Fibroblast of pulmonary artery (primary cell): ENCODE measurements at regions not wholly inside any gene's neighbourhood (a gene's known extent, or its start where the extent isn't known, plus 50 kb on each side); places are given as distances from the start of the nearest gene placed in this dataset.

Source experiments
- DNase-seq: peaks from one replicate; pipeline ENCODE4 v3.0.0-alpha.2; 2010; ENCODE audit warnings: low read depth
- H3K4me3 ChIP-seq: replicated peaks from 2 replicates; pipeline ENCODE4 v1.5.1; 2011; ENCODE audit warnings: low read depth, mild to moderate bottlenecking, control low read depth, low read length, moderate library complexity
- TF ChIP-seq, protein P1 (sequence below): IDR thresholded peaks from 2 replicates; pipeline ENCODE4 v1.5.1; 2011; ENCODE audit warnings: mild to moderate bottlenecking, control low read depth, low read length, inconsistent platforms; ENCODE audit errors: missing control alignments

DNA sequence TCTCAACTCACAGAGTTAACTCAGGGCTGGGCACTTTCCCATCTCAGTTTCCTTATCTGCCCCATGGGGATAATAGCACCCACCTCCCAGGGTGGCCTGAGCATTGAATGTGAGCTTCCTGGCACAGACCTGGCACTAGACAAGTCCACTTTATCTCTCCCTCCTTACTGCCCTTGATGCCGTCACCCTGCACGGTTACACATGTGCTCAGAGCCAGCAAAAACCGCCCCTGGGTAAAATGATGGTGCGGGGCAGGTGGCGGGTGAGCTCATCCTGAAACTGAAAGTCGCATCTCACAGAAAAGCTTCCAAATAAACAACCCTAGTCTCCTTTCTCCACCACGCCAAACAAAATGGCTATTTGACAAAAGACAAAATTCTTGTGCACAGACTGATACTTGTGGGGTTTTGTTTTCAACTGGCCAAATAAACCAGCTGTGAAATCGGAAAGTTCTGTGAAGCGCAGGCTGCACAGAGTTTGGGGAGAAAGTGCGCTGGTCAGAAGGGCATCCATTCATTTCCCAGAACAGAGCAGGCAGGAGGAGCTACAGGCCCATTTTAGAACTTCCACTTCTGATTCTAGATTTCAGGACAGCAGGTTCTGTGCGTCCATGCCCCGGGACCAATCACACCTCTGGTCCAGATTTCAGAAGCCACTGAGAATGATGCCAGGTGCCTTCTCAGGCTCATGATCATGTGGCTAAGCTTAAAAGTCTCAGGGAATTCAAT, 138.1 kb downstream of the SHANK2 start:
- DNase-seq, result no peak
- no peak overlapping the region for H3K4me3 ChIP-seq
- TF ChIP-seq, protein P1, sequence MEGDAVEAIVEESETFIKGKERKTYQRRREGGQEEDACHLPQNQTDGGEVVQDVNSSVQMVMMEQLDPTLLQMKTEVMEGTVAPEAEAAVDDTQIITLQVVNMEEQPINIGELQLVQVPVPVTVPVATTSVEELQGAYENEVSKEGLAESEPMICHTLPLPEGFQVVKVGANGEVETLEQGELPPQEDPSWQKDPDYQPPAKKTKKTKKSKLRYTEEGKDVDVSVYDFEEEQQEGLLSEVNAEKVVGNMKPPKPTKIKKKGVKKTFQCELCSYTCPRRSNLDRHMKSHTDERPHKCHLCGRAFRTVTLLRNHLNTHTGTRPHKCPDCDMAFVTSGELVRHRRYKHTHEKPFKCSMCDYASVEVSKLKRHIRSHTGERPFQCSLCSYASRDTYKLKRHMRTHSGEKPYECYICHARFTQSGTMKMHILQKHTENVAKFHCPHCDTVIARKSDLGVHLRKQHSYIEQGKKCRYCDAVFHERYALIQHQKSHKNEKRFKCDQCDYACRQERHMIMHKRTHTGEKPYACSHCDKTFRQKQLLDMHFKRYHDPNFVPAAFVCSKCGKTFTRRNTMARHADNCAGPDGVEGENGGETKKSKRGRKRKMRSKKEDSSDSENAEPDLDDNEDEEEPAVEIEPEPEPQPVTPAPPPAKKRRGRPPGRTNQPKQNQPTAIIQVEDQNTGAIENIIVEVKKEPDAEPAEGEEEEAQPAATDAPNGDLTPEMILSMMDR, result no peak

DNA sequence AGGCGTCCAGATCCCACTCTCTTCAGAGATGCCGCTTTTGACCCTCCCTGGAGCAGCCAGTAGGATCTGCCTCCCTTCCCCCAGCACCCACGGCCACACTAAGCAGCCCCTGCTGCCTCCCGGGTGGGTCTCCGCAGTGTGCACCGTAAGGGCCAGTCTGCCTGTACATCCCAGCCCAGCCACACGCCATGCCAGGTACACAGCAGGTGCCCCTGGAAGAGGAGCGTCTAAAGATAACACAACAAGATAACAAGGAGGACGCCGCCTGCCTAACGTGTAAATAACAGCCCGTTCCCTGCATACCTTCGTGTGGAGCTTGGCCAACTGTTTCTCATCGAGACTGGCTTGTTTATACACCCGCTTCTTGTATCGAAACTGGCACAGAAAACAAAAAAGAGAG, 139.4 kb downstream of the SHANK2 start:
- no peak overlapping the region for H3K4me3 ChIP-seq
- no peak for DNase-seq
- TF ChIP-seq, protein P1, result no peak

DNA sequence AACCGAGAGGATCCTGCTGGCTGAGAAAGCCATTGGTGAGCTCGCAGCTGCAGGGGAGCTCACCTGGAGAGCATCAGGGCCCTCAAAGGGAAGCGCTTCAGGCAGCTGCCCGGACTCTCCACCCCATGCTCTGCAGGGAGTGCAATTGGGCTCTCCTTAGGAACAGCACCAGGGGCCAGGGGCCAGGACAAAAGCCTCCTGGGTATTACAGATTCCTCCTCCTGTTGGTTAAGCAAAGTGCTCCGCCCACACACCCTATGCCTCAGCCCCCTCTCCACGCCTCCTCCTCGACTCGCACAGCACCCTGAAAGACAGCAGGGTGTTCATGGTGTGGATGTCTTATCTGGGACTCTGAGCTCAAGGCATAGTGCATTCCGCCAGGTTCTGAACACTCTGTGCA, 139.9 kb downstream of the SHANK2 start:
- no peak overlapping the region for H3K4me3 ChIP-seq
- no peak for DNase-seq
- TF ChIP-seq, protein P1, result no peak

DNA sequence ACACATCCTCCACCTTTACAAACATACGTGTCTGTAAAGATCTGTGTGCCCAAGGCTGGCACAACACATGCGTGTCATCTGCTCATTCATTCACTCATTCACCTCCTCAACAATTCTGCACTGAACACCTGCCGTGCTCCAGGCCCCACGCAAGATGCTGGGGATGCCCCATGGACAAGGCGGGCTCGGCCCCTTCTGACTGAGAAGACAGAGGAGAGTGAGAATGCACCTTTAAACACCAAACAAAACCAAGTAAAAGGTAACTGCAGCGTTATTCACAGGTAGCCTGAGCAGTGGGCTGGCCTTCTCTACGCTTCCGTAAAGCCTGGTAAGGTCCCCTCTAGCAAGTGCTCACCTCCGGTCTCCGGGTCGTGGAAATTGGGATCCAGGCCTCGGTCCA, 142.8 kb downstream of the SHANK2 start:
- TF ChIP-seq, protein P1, result no peak
- DNase-seq, result no peak
- no peak overlapping the region for H3K4me3 ChIP-seq

DNA sequence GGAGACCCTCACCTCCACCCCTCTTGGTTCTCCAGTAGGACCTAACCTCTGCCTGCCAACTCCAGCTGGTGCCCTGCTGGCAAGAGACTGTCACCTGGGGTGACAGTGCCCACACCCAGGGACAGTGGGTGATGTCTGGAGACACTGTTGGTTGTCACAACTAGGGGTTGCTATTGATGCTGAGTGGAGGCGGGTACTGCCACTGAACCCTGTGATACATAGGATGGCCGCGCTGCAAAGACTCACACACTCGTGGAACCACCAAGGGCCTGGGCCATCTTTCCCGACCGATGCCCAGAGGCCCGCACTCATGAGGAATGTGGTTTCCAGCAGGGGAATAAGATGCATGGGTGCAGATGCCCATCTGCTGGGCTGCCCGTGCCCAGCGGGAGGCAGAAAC, 143.2 kb downstream of the SHANK2 start:
- no peak for DNase-seq

DNA sequence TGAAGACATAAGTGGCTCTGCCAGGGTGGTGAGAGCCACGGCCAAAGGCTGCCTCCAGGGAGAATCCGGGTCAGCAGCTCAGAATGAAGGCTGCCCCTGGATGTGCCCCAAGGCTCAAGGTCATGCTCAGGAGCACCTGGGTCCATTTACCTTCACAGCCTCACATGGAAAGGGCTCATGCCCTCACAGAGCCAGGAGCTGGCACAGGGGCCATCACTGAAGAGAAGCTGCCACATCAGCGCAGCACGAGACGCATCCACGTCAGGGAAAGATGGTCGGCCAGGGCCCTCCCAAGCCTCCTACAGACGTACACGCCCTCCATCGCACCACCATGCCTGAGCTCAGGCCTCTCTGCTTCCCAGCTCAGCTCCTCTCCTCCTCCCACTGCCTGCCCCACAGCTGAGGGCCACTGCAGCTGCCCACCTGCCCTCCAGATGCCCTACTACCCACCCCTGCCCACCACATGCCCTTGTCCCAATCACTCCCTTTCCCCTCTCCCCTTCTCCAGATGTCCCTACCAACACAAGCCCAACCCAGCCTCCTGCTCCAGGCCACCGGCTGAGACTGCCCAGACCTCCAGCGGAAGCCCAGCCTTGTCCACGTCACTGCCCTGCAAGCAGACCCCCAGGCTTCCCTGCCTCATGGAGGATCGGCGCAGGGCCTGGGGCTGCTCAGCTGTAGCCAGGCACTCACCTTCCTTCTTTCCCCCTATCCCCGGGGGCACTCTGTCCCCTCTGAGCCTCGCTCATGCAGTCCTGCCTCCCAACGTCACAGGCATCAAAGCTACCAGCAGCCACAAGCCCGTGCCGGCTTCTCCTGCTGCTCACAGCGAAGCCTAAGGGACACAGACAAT, 144.1 kb downstream of the SHANK2 start:
- DNase-seq, result no peak
- TF ChIP-seq, protein P1, result no peak
- H3K4me3 ChIP-seq, result no peak overlapping the region

More for the DNA sequence above, 143.2 kb downstream of the SHANK2 start:
- no peak overlapping the region for H3K4me3 ChIP-seq
- TF ChIP-seq, protein P1, result no peak
